K562 (cell line): ENCODE measurements at regions not wholly inside any gene's neighbourhood (a gene's known extent, or its start where the extent isn't known, plus 50 kb on each side); places are given as distances from the start of the nearest gene placed in this dataset.
A peak's percentile ranks its signal among the peaks of the same experiment; 100 is the strongest.

Source experiments
- ATAC-seq: fragments of 200-7000 bp; cut with Tn5 transposase; 3 replicates; pipeline ENCODE4 v1.9.1; 2020; ENCODE audit warnings: moderate library complexity
- BruUV-seq: library from RNA; stranded (reverse); fragments of 400-500 nt; replicated peaks from 2 replicates; lab custom pipeline; 2021; lab: Mats Ljungman, UMichigan
- CTCF ChIA-PET: fragments of 300-600 bp; formaldehyde crosslinking; extraction: SDS; loops from one replicate; lab custom pipeline; 2021; ENCODE audit warnings: low intra/inter-chr PET ratio; lab: Yijun Ruan, JAX
- POLR2A ChIA-PET: fragments of 300-600, 350-650 bp; sonication (Branson Sonifier 250); formaldehyde crosslinking; extraction: SDS; loops from one replicate; lab custom pipeline; 2021; ENCODE audit warnings: antibody characterized with exemption, inconsistent platforms; lab: Yijun Ruan, JAX
- DNase-seq, 4 experiments: peaks; one replicate each; pipeline versions ENCODE4 v3.0.0 to v3.0.0-alpha.2; 2011 to 2018; ENCODE audit warnings: low spot score in 3 of 4, mixed read lengths in 3 of 4; ENCODE audit errors: extremely low read depth in 1 of 4
- FAIRE-seq: peaks from 2 replicates; lab custom pipeline; 2011; peaks lifted over from hg19 to GRCh38; lab: Jason Lieb, UNC
- H2AFZ ChIP-seq: 2 replicates; pipeline ENCODE4 v1.6.0; 2011; ENCODE audit warnings: low read depth, low read length, control low read depth, inconsistent platforms
- H3K27ac ChIP-seq: fragments of 200-600 bp; 3 replicates; pipeline ENCODE4 v1.8.0; 2011; ENCODE audit warnings: low read depth, mild to moderate bottlenecking, control low read depth, inconsistent platforms, low read length, moderate library complexity, mixed read lengths; ENCODE audit errors: extremely low read depth
- H3K27me3 ChIP-seq, 2 experiments: fragments of 300-600 bp in 1 of 2; 2 replicates in 1 of 2; 3 replicates in 1 of 2; pipeline versions ENCODE4 v1.6.0 to v1.8.0; 2011; ENCODE audit warnings: inconsistent platforms in 2 of 2, low read length in 2 of 2, mild to moderate bottlenecking in 1 of 2, mixed read lengths in 1 of 2, moderate library complexity in 1 of 2; ENCODE audit not compliant: control insufficient read depth in 2 of 2, insufficient read depth in 2 of 2
- H3K36me3 ChIP-seq: fragments of 300-600 bp; 3 replicates; pipeline ENCODE4 v1.8.0; 2011; ENCODE audit warnings: mild to moderate bottlenecking, low read length, inconsistent platforms; ENCODE audit not compliant: control insufficient read depth, insufficient read depth
- H3K4me1 ChIP-seq, 2 experiments: fragments of 200-600 bp in 1 of 2; replicated peaks in 1 of 2; 2 replicates in 1 of 2; 3 replicates in 1 of 2; pipeline versions ENCODE4 v1.5.1 to v1.8.0; 2011; ENCODE audit warnings: inconsistent platforms in 2 of 2, low read length in 2 of 2, mild to moderate bottlenecking in 1 of 2, mixed read lengths in 1 of 2, moderate library complexity in 1 of 2; ENCODE audit not compliant: control insufficient read depth in 2 of 2, insufficient read depth in 2 of 2
- H3K4me2 ChIP-seq: 2 replicates; pipeline ENCODE4 v1.6.1; 2011; ENCODE audit warnings: low read length, control low read depth, inconsistent platforms, mixed read lengths; ENCODE audit not compliant: insufficient read depth
- H3K4me3 ChIP-seq: fragments of 200-600 bp; sonication (generic), shearing (Covaris generic); 2 replicates; pipeline ENCODE4 v1.5.1; 2016; ENCODE audit warnings: control low read depth, inconsistent platforms
- H3K79me2 ChIP-seq: fragments of 200-600 bp; 3 replicates; pipeline ENCODE4 v1.8.0; 2011; ENCODE audit warnings: low read length, inconsistent platforms; ENCODE audit not compliant: control insufficient read depth, insufficient read depth
- H3K9ac ChIP-seq, 2 experiments: 2 replicates each; pipeline versions ENCODE4 v1.6.0 to v1.6.1; 2011; ENCODE audit warnings: low read depth in 2 of 2, low read length in 2 of 2, control low read depth in 1 of 2, inconsistent platforms in 1 of 2, mild to moderate bottlenecking in 1 of 2, mixed read lengths in 1 of 2; ENCODE audit not compliant: insufficient read depth in 1 of 2
- H3K9me1 ChIP-seq: one replicate; pipeline ENCODE4 v1.6.0; 2011; ENCODE audit warnings: inconsistent platforms, mild to moderate bottlenecking, low read length, moderate library complexity; ENCODE audit not compliant: control insufficient read depth, insufficient read depth
- H3K9me3 ChIP-seq: replicated peaks from 2 replicates; pipeline ENCODE4 v1.5.1; 2011; ENCODE audit warnings: low read depth, low read length, inconsistent platforms; ENCODE audit not compliant: control insufficient read depth, insufficient read depth
- H4K20me1 ChIP-seq: replicated peaks from 2 replicates; pipeline ENCODE4 v1.6.1; 2011; ENCODE audit warnings: low read length, inconsistent platforms, mixed read lengths; ENCODE audit not compliant: control insufficient read depth, insufficient read depth
- C11orf30 ChIP-seq: fragments of 450-650 bp; IDR thresholded peaks from 2 replicates; pipeline ENCODE4 v1.6.1; 2016; ENCODE audit warnings: low read depth, mild to moderate bottlenecking
- E2F6 ChIP-seq, 2 experiments: IDR thresholded peaks; 2 replicates each; pipeline ENCODE4 v1.6.1; 2011; ENCODE audit warnings: borderline replicate concordance in 1 of 2, control low read depth in 1 of 2, low read depth in 1 of 2, low read length in 1 of 2, mild to moderate bottlenecking in 1 of 2, mixed read lengths in 1 of 2, moderate library complexity in 1 of 2; ENCODE audit not compliant: insufficient read depth in 1 of 2, insufficient read length in 1 of 2, poor library complexity in 1 of 2, severe bottlenecking in 1 of 2; ENCODE audit errors: extremely low read depth in 1 of 2
- GTF2F1 ChIP-seq: IDR thresholded peaks from 2 replicates; pipeline ENCODE4 v1.6.1; 2011; ENCODE audit warnings: low read depth, low read length, improper control_type of control experiment
- RAD51 ChIP-seq: fragments of 450-650 bp; IDR thresholded peaks from 2 replicates; pipeline ENCODE4 v1.7.1; 2016; ENCODE audit warnings: low read depth, mild to moderate bottlenecking, borderline replicate concordance
- ZNF316 ChIP-seq: fragments of 450-650 bp; IDR thresholded peaks from 2 replicates; pipeline ENCODE4 v1.6.1; 2016
- WGBS: fragments of 100-300 bp; shearing (Covaris generic); methylation state at CpG from one replicate; pipeline ENCODE4 v1.1.6; 2016; ENCODE audit warnings: low coverage, mixed read lengths; ENCODE audit not compliant: insufficient coverage; ENCODE audit errors: missing lambda C conversion rate; 5-methylcytosine and 5-hydroxymethylcytosine counted together
- in situ Hi-C: fragments of 300-500 bp; cut with MboI; formaldehyde crosslinking; loops from 4 replicates; pipeline ENCODE4 v1.15.0; 2018; ENCODE audit warnings: inconsistent platforms, mixed read lengths
- intact Hi-C: fragments of 100-400 bp; cut with micrococcal nuclease; formaldehyde crosslinking; loops from 2 replicates; pipeline ENCODE4 v1.14.2; 2022

- Histone ChIP-seq H3K9ac (no peak overlapping the region), H4K20me1 (no peaks in the 10 kb centered on the region), H3K9me3 (no peaks in the 10 kb centered on the region), H3K27me3 (no peaks in the 10 kb centered on the region), H3K79me2 (no peaks in the 10 kb centered on the region), H3K4me2 (no peak overlapping the region), H3K27ac (no peak overlapping the region), H2AFZ (no peak overlapping the region), H3K4me3 (no peak overlapping the region), H3K36me3 (no peaks in the 10 kb centered on the region), H3K4me1 (no peaks in the 10 kb centered on the region), H3K9me1 (no peaks in the 10 kb centered on the region)
- CTCF ChIA-PET: no interaction called here
- POLR2A ChIA-PET: interaction anchor here (0.6 to 1.1 kb wide), 3 partner anchors 9 to 470 kb away, joined by 3 to 5 read pairs (median 3); no protein-coding TSS in a partner anchor
- in situ Hi-C loops (no loop called here), intact Hi-C loops (no loop called here)
- TF ChIP-seq C11orf30: peak; percentile 16; the same call in 1 of the 2 replicates
- TF ChIP-seq RAD51: no peak
- TF ChIP-seq E2F6 (IDR thresholded peaks at IDR 0.05; ENCODE audit: borderline replicate concordance in 1 of 2, extremely low read depth in 1 of 2, insufficient read depth in 1 of 2, insufficient read length in 1 of 2, low read depth in 1 of 2, low read length in 1 of 2, poor library complexity in 1 of 2, severe bottlenecking in 1 of 2): no peak
- TF ChIP-seq ZNF316: peak; percentile 55
- no peak for TF ChIP-seq GTF2F1
- FAIRE-seq (no peak), ATAC-seq (no peak), DNase-seq (no peak)
- BruUV-seq: no TSS peak
- 4% methylated on average over 6 of the region's 6 CpGs for WGBS
Measured at GRCh38 chr10:63052083-63052482, 81.0 kb upstream of the NRBF2 start.
